ENCODE measurements at regions not wholly inside any gene's neighbourhood (a gene's known extent, or its start where the extent isn't known, plus 50 kb on each side); places are given as distances from the start of the nearest gene placed in this dataset.
A peak's percentile ranks its signal among the peaks of the same experiment; 100 is the strongest.

GRCh38 chr3:40817017-40817416, 292.3 kb downstream of the ZNF621 start:
- DNase-seq (ENCODE audit: low read depth): no peak

- no peak for DNase-seq (ENCODE audit: low read depth)
Measured at GRCh38 chr3:40821315-40821714, 296.6 kb downstream of the ZNF621 start.

- DNase-seq (ENCODE audit: low read depth): no peak
Measured at GRCh38 chr3:40827226-40827625, 302.5 kb downstream of the ZNF621 start.

- peak; percentile 37 for DNase-seq (ENCODE audit: low read depth)
Measured at GRCh38 chr3:40827942-40828688, 303.4 kb downstream of the ZNF621 start.

- DNase-seq (ENCODE audit: low read depth): no peak
Measured at GRCh38 chr3:40828741-40829415, 304.1 kb downstream of the ZNF621 start.

GRCh38 chr3:40829876-40830275, 305.1 kb downstream of the ZNF621 start:
- no peak for DNase-seq (ENCODE audit: low read depth)

GRCh38 chr3:40837300-40837699, 312.5 kb downstream of the ZNF621 start:
- DNase-seq (ENCODE audit: low read depth): no peak

GRCh38 chr3:40841131-40841530, 316.4 kb downstream of the ZNF621 start:
- DNase-seq (ENCODE audit: low read depth): no peak

- DNase-seq (ENCODE audit: low read depth): no peak
Measured at GRCh38 chr3:40841570-40842109, 316.9 kb downstream of the ZNF621 start.

- no peak for DNase-seq (ENCODE audit: low read depth)
Measured at GRCh38 chr3:40842714-40843113, 318.0 kb downstream of the ZNF621 start.

GRCh38 chr3:40843208-40843624, 318.5 kb downstream of the ZNF621 start:
- no peak for DNase-seq (ENCODE audit: low read depth)

GRCh38 chr3:40843851-40844548, 319.2 kb downstream of the ZNF621 start:
- peak; percentile 49 for DNase-seq (ENCODE audit: low read depth)

GRCh38 chr3:40844896-40845295, 320.1 kb downstream of the ZNF621 start:
- no peak for DNase-seq (ENCODE audit: low read depth)

- DNase-seq (ENCODE audit: low read depth): no peak
Measured at GRCh38 chr3:40845447-40845846, 320.7 kb downstream of the ZNF621 start.

GRCh38 chr3:40845916-40846315, 321.2 kb downstream of the ZNF621 start:
- no peak for DNase-seq (ENCODE audit: low read depth)

GRCh38 chr3:40846451-40846850, 321.7 kb downstream of the ZNF621 start:
- DNase-seq (ENCODE audit: low read depth): no peak

GRCh38 chr3:40847551-40847992, 322.8 kb downstream of the ZNF621 start:
- peak; percentile 1 for DNase-seq (ENCODE audit: low read depth)

GRCh38 chr3:40848421-40848820, 323.7 kb downstream of the ZNF621 start:
- DNase-seq (ENCODE audit: low read depth): no peak

- DNase-seq (ENCODE audit: low read depth): no peak
Measured at GRCh38 chr3:40850861-40851260, 326.1 kb downstream of the ZNF621 start.

GRCh38 chr3:40851836-40852235, 327.1 kb downstream of the ZNF621 start:
- no peak for DNase-seq (ENCODE audit: low read depth)

- DNase-seq (ENCODE audit: low read depth): no peak
Measured at GRCh38 chr3:40852712-40853111, 328.0 kb downstream of the ZNF621 start.

- no peak for DNase-seq (ENCODE audit: low read depth)
Measured at GRCh38 chr3:40853474-40853873, 328.7 kb downstream of the ZNF621 start.

GRCh38 chr3:40855871-40856270, 331.1 kb downstream of the ZNF621 start:
- DNase-seq (ENCODE audit: low read depth): no peak
